GM19025 (cell line): ENCODE measurements at regions not wholly inside any gene's neighbourhood (a gene's known extent, or its start where the extent isn't known, plus 50 kb on each side); places are given as distances from the start of the nearest gene placed in this dataset.

ENCODE experiments used
- ATAC-seq: cut with Tn5 transposase; IDR thresholded peaks from one replicate; pipeline ENCODE4 v1.9.1; 2021; ENCODE audit warnings: mild to moderate bottlenecking, low read depth, moderate library complexity; ENCODE audit not compliant: unreplicated experiment

- no peak for ATAC-seq
These were observed 801.4 kb downstream of the FAM181B start for GRCh38 chr11:81932303-81932702.

- no peak for ATAC-seq
These were observed 813.5 kb downstream of the FAM181B start for GRCh38 chr11:81920205-81920604.

GRCh38 chr11:81916451-81916850 lies 817.2 kb downstream of the FAM181B start:
- ATAC-seq: no peak

GRCh38 chr11:81915045-81915444 lies 818.6 kb downstream of the FAM181B start:
- no peak for ATAC-seq

- no peak for ATAC-seq
These were observed 819.9 kb downstream of the FAM181B start for GRCh38 chr11:81913793-81914192.

- ATAC-seq: no peak
These were observed 825.7 kb downstream of the FAM181B start for GRCh38 chr11:81907996-81908395.

- no peak for ATAC-seq
These were observed 834.5 kb downstream of the FAM181B start for GRCh38 chr11:81899156-81899555.

GRCh38 chr11:81897639-81898038 lies 836.0 kb downstream of the FAM181B start:
- ATAC-seq: no peak

GRCh38 chr11:81895258-81895657 lies 838.4 kb downstream of the FAM181B start:
- no peak for ATAC-seq

GRCh38 chr11:81892770-81893635 lies 840.7 kb downstream of the FAM181B start:
- ATAC-seq: no peak

GRCh38 chr11:81888391-81888790 lies 845.3 kb downstream of the FAM181B start:
- no peak for ATAC-seq

- ATAC-seq: no peak
These were observed 846.0 kb downstream of the FAM181B start for GRCh38 chr11:81887671-81888070.

- ATAC-seq: no peak
These were observed 847.1 kb downstream of the FAM181B start for GRCh38 chr11:81886406-81887075.

- ATAC-seq: peak; percentile 35
These were observed 859.0 kb downstream of the FAM181B start for GRCh38 chr11:81874635-81875034.

- no peak for ATAC-seq
These were observed 862.8 kb downstream of the FAM181B start for GRCh38 chr11:81870815-81871214.

GRCh38 chr11:81870066-81870412 lies 863.6 kb downstream of the FAM181B start:
- ATAC-seq: peak; percentile 40

GRCh38 chr11:81869351-81870065 lies 864.2 kb downstream of the FAM181B start:
- peak; percentile 87 for ATAC-seq

- ATAC-seq: no peak
These were observed 866.8 kb downstream of the FAM181B start for GRCh38 chr11:81866896-81867295.

GRCh38 chr11:81857386-81857785 lies 876.3 kb downstream of the FAM181B start:
- ATAC-seq: no peak

GRCh38 chr11:81853791-81854190 lies 879.9 kb downstream of the FAM181B start:
- ATAC-seq: no peak

GRCh38 chr11:81852896-81853295 lies 880.8 kb downstream of the FAM181B start:
- ATAC-seq: no peak
